Keratinocyte (primary cell): ENCODE measurements at regions not wholly inside any gene's neighbourhood (a gene's known extent, or its start where the extent isn't known, plus 50 kb on each side); places are given as distances from the start of the nearest gene placed in this dataset.

ENCODE experiments used
- DNase-seq: peaks from one replicate; pipeline ENCODE4 v3.0.0-alpha.2; 2011; ENCODE audit warnings: low read depth, missing footprints, low spot score
- FAIRE-seq: peaks from 2 replicates; lab custom pipeline; 2011; peaks lifted over from hg19 to GRCh38; lab: Jason Lieb, UNC
- H2AFZ ChIP-seq: 2 replicates; pipeline ENCODE4 v1.6.0; 2012; ENCODE audit warnings: low read length, control low read depth, inconsistent platforms; ENCODE audit not compliant: control insufficient read depth
- H3K27ac ChIP-seq: 2 replicates; pipeline ENCODE4 v1.5.1; 2011; ENCODE audit warnings: low read length; ENCODE audit not compliant: control insufficient read depth, insufficient read depth
- H3K27me3 ChIP-seq: 3 replicates; pipeline ENCODE4 v1.6.0; 2011; ENCODE audit warnings: low read length; ENCODE audit not compliant: control insufficient read depth, insufficient read depth; ENCODE audit errors: extremely low read depth
- H3K36me3 ChIP-seq, 2 experiments: 2 replicates in 1 of 2; 3 replicates in 1 of 2; pipeline ENCODE4 v1.5.1; 2011; ENCODE audit warnings: low read length in 2 of 2, mild to moderate bottlenecking in 1 of 2; ENCODE audit not compliant: control insufficient read depth in 2 of 2, insufficient read depth in 2 of 2; ENCODE audit errors: extremely low read depth in 1 of 2
- H3K4me1 ChIP-seq: 3 replicates; pipeline ENCODE4 v1.5.1; 2011; ENCODE audit warnings: low read length; ENCODE audit not compliant: control insufficient read depth, insufficient read depth; ENCODE audit errors: extremely low read depth
- H3K4me2 ChIP-seq: 3 replicates; pipeline ENCODE4 v1.6.0; 2011; ENCODE audit warnings: low read depth, low read length; ENCODE audit not compliant: control insufficient read depth, insufficient read depth; ENCODE audit errors: extremely low read depth
- H3K4me3 ChIP-seq, 3 experiments: fragments of 200-600 bp in 1 of 3; sonication (generic) in 1 of 3; 2 replicates in 2 of 3; 3 replicates in 1 of 3; pipeline ENCODE4 v1.5.1; 2011 to 2016; ENCODE audit warnings: low read length in 3 of 3, mild to moderate bottlenecking in 3 of 3, control low read depth in 2 of 3, inconsistent platforms in 1 of 3, low read depth in 1 of 3, mixed read lengths in 1 of 3, mixed run types in 1 of 3, moderate library complexity in 1 of 3; ENCODE audit not compliant: control insufficient read depth in 2 of 3, insufficient read depth in 2 of 3; ENCODE audit errors: extremely low read depth in 1 of 3
- H3K79me2 ChIP-seq: 2 replicates; pipeline ENCODE4 v1.6.0; 2012; ENCODE audit warnings: low read length; ENCODE audit not compliant: control insufficient read depth, insufficient read depth
- H3K9ac ChIP-seq: 3 replicates; pipeline ENCODE4 v1.6.0; 2011; ENCODE audit warnings: low read length; ENCODE audit not compliant: control insufficient read depth, insufficient read depth; ENCODE audit errors: extremely low read depth
- H3K9me1 ChIP-seq: 3 replicates; pipeline ENCODE4 v1.6.0; 2011; ENCODE audit warnings: low read length; ENCODE audit not compliant: control insufficient read depth, insufficient read depth; ENCODE audit errors: extremely low read depth
- H3K9me3 ChIP-seq: 2 replicates; pipeline ENCODE4 v1.5.1; 2012; ENCODE audit warnings: low read depth, low read length; ENCODE audit not compliant: control insufficient read depth
- H4K20me1 ChIP-seq: 3 replicates; pipeline ENCODE4 v1.6.0; 2011; ENCODE audit warnings: low read length; ENCODE audit not compliant: control insufficient read depth, insufficient read depth; ENCODE audit errors: extremely low read depth
- CTCF ChIP-seq, 3 experiments: IDR thresholded peaks in 1 of 3; conservative IDR thresholded peaks in 1 of 3; optimal IDR thresholded peaks in 1 of 3; 2 replicates in 2 of 3; 3 replicates in 1 of 3; pipeline versions ENCODE3 to v1.5.1; 2011; ENCODE audit warnings: low read length in 3 of 3, mild to moderate bottlenecking in 3 of 3, moderate library complexity in 2 of 3, control low read depth in 1 of 3, inconsistent platforms in 1 of 3; ENCODE audit not compliant: insufficient read depth in 2 of 3; ENCODE audit errors: extremely low read depth in 1 of 3
- EZH2 ChIP-seq: IDR thresholded peaks from one replicate; pipeline ENCODE4 v1.6.1; 2012; ENCODE audit warnings: inconsistent platforms, mild to moderate bottlenecking, low read length, moderate library complexity
- dilution Hi-C: fragments of 300-500 bp; cut with MboI; formaldehyde crosslinking; loops from one replicate; pipeline ENCODE4 v1.7.0; 2020; ENCODE audit warnings: low sequenced_read_pairs; ENCODE audit not compliant: extremely low pct_ligation_motif_present

- Histone ChIP-seq H3K9me1 (no peaks in the 10 kb centered on the region), H3K4me3 (no peak overlapping the region), H2AFZ (no peak overlapping the region), H3K4me2 (no peak overlapping the region), H3K9me3 (no peaks in the 10 kb centered on the region), H3K36me3 (no peaks in the 10 kb centered on the region), H3K79me2 (no peaks in the 10 kb centered on the region), H4K20me1 (no peaks in the 10 kb centered on the region), H3K4me1 (no peaks in the 10 kb centered on the region), H3K9ac (no peak overlapping the region), H3K27me3 (no peaks in the 10 kb centered on the region), H3K27ac (no peak overlapping the region)
- dilution Hi-C loops, result no loop called here
- FAIRE-seq (no peak), DNase-seq (no peak)
- TF ChIP-seq EZH2, result no peak
These were observed 124.1 kb upstream of the MYCN start for GRCh38 chr2:15816226-15816625.

GRCh38 chr2:15816674-15817406 lies 123.5 kb upstream of the MYCN start:
- no peak overlapping the region for H3K27ac ChIP-seq
- TF ChIP-seq CTCF (optimal IDR thresholded peaks at IDR 0.05 in 1 of 3, IDR thresholded peaks at IDR 0.05 in 1 of 3, conservative IDR thresholded peaks at IDR 0.05 in 1 of 3; ENCODE audit: extremely low read depth in 1 of 3, insufficient read depth in 2 of 3, low read length in 3 of 3) (no peak), EZH2 (no peak)
- no peak overlapping the region for H3K9ac ChIP-seq
- no peaks in the 10 kb centered on the region for H4K20me1 ChIP-seq
- no peaks in the 10 kb centered on the region for H3K9me1 ChIP-seq
- H3K79me2 ChIP-seq, result no peaks in the 10 kb centered on the region
- FAIRE-seq (no peak), DNase-seq (no peak)
- H2AFZ ChIP-seq, result no peak overlapping the region
- H3K36me3 ChIP-seq, result no peaks in the 10 kb centered on the region
- no peaks in the 10 kb centered on the region for H3K9me3 ChIP-seq
- no peak overlapping the region for H3K4me3 ChIP-seq
- dilution Hi-C loops, result no loop called here
- H3K4me2 ChIP-seq, result no peak overlapping the region
- no peaks in the 10 kb centered on the region for H3K4me1 ChIP-seq
- H3K27me3 ChIP-seq, result no peaks in the 10 kb centered on the region

- no peaks in the 10 kb centered on the region for H3K4me1 ChIP-seq
These were observed 122.6 kb upstream of the MYCN start for GRCh38 chr2:15817748-15818147.

More at GRCh38 chr2:15817748-15818147, 122.6 kb upstream of the MYCN start:
- Histone ChIP-seq H3K9ac (no peak overlapping the region), H4K20me1 (no peaks in the 10 kb centered on the region), H3K27me3 (no peaks in the 10 kb centered on the region), H3K4me2 (no peak overlapping the region), H3K36me3 (no peaks in the 10 kb centered on the region), H3K27ac (no peak overlapping the region), H3K79me2 (no peaks in the 10 kb centered on the region), H3K4me3 (no peak overlapping the region), H3K9me1 (no peaks in the 10 kb centered on the region), H2AFZ (no peak overlapping the region), H3K9me3 (no peaks in the 10 kb centered on the region)
- no peak for TF ChIP-seq EZH2
- TF ChIP-seq CTCF (optimal IDR thresholded peaks at IDR 0.05 in 1 of 3, IDR thresholded peaks at IDR 0.05 in 1 of 3, conservative IDR thresholded peaks at IDR 0.05 in 1 of 3; ENCODE audit: extremely low read depth in 1 of 3, insufficient read depth in 2 of 3, low read length in 3 of 3), result no peak
- dilution Hi-C loops, result no loop called here
- DNase-seq, result no peak
- FAIRE-seq, result no peak
